GM21717 (cell line): ENCODE measurements at regions not wholly inside any gene's neighbourhood (a gene's known extent, or its start where the extent isn't known, plus 50 kb on each side); places are given as distances from the start of the nearest gene placed in this dataset.

Experiments used
- ATAC-seq: cut with Tn5 transposase; IDR thresholded peaks from one replicate; pipeline ENCODE4 v1.9.1; 2021; ENCODE audit warnings: mild to moderate bottlenecking, moderate library complexity; ENCODE audit not compliant: unreplicated experiment

DNA sequence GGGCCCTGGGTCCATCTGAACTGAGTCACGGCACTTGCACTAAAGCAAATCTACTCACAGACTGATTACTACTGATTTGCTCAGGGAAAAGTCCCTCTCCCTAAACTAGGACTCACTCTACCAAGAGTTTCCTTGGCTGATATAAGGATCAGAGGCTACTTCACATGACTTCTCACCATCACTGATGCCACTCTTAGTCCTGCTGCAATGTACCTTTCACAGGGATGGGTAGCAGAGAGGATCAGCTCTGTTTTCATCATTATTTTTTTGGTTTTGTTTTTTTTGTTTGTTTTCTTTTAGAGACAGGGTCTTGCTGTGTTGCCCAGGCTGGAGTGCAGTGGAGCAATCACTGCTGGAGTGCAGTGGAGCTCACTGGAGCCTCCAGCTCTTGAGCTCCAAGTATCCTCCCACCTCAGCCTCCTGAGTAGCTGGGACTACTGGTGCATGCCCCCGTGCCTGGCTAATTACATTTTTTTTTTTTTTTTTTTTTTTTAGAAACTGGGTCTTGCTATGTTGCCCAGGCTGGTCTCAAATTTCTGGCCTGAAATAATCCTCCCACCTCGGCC is 200.6 kb downstream of the JCAD start:
- no peak for ATAC-seq

DNA sequence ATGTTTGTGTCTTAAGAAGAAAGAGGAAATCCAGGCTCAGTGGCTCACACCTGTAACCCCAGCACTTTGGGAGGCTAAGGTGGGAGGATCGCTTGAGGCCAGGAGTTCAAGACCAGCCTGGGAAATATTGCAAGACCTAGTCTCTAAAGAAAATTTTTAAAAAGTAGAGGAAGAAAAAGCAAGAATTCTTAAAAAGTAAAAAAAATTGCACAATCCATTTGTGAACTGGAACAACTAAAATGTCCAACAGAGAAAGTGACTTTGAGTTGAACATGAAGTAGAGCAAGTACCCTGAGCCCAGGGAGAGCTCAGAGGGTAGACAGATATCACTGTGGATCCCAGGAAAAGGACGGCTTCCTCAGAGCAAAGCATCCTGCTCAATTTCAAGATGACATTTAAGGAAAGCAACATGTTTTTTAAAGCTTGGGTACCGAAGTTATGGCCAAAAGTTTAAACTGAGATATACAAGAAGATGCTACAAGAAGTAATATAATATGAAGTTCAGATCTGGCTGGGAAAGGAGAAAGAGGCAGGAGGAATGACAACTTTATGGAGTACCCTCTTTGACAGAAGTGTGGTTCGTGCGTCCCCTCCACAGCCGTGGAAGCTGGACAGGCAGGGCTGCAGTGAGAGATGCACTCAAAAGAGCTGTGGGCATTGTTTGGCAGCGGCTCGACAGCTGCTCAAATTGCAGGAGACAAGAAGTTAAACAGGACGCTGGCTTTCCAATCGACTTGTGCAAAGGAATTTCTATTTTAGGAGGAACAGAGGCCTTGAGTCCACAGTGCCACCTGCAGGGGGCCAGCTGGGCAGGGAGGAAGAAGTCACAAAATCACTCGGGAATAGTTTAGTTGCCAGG is 201.3 kb downstream of the JCAD start:
- ATAC-seq: no peak

DNA sequence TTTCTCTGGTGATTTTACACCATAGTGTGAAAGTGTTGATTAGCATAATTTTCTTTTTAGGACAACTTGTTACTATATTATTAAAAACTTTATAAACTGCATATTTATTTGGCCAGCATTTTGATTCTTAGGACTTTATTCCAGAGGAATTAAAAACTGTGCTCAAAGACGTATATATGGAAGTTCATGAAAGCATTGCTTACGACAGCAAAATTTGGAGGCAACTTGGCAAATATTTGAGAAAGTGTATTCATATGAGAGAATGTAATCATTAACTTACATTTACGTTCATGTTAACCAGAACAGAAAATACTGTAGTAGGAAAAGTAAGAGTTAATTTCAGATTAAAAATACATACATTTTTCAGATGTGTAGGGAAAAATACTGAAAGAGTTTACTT is 203.1 kb downstream of the JCAD start:
- ATAC-seq: no peak

DNA sequence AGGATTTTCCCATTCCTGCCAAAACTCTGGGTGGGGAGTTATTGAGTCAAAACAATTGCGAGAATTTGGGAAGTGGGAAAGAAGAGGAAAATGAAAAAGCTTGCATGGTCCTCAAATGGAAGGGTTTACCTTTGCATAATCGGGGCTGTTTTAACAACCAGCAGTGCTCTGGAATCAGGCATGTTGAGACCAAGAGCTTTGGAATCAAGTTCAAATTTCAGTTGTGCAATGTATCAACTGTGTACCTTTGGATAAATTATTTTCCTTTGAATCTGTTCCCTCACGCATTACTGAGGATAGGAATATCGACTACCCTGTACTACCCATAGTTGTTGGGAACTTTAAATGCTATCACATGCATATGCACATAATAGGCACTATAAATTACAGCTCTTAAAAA is 205.5 kb downstream of the JCAD start:
- no peak for ATAC-seq

DNA sequence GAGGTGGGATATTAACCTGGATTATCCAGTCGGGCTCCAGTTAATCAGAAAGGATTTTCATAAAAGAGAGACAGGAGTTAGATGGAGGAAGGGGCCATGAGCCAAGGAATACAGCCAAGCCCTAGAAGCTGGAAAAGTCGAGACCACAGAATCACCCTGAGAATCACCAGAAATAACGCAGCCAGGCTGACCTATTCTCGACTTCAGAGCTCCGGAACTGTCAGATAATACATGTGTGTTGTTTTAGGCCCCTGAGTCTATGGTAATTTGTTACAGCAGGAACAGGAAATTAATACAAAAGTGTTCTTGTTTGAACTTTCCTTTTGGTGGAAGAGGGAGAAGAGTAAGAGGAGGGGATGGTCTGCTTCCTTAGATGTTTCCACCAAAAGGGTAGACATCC is 208.1 kb downstream of the JCAD start:
- no peak for ATAC-seq

DNA sequence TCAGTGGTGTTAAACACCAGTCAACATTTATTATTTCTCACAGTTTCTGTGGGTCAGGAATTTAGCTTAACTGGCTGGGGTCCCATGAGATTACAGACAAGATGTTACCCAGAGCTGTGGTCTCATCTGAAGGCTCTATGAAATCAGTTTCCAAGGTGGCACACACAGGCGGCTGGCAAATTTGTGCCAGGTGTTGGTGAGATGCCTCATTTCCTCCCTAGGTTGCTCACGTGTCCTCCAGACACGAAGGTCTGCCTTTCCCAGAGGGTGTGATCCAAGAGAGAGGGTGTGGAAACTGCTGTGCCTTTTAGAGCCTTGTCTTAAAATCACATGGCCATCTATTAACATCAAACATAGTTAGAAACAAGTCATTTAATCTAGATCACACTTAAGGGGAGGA is 209.0 kb downstream of the JCAD start:
- no peak for ATAC-seq

DNA sequence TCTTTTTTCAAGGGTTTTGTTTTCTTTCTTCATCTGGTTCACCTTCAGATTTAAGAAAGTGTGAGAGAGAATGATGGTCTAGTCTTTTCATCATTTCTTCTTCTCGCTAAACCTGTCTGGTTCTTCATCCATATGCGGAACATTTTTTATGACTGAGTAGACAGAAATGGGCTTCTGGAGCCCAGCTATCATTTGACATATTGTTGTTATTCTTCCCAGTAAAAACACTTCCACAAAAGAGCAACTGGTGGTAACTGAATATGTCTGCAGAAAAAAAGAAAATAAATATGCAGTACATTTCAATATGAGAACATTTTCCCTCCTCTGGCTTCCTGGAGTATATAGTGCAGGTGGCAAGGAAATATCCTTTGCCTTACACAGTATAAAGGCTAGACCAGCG is 209.5 kb downstream of the JCAD start:
- no peak for ATAC-seq

DNA sequence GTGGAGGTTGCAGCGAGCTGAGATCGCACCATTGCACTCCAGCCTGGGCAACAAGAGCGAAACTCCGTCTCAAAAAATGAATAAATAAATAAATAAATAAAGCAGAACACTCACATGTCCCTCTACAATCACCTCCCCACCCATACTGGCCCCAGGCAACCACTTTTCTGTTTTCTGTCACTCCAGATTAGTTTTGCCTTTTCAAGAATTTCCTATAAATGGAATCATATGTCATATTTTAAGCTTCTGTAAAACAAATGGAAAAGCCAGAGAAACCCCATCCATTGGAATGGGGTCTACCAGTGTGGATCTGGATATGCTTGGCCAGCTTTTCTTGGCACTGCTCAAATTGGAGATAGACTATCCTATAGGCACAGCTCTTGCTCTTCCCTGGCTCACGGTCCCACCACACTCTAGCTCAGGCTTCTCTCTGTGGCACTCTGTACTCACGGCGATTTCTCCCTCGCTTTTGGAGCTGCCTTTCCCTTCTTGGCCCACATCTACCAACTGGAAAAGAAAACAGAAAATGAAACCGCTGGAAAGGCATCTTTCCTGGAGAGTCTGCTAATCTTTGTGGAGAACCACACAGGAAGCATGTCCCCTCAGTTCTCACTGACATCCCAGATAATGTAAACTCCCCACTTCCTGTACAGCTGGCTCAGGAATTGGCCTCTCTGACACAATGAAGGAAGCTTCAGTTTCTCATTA is 210.1 kb downstream of the JCAD start:
- ATAC-seq: no peak

DNA sequence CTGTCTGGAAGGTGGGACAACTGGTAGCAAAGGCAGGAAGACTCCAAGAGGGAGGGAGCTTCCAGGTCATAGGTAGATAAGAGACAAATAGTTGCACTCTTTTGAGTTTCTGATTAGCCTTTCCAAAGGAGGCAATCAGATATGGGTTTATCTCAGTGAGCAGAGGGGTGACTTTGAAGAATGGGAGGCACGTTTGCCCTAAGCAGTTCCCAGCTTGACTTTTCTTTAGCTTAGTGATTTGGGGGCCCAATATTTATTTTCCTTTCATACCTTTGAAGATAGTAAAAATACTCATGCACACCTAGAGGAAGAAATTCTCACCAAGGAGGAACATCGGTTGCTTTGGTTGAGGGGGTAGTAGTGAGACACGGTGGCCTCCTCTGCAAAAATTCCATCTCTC is 212.1 kb upstream of the SVIL start:
- no peak for ATAC-seq

DNA sequence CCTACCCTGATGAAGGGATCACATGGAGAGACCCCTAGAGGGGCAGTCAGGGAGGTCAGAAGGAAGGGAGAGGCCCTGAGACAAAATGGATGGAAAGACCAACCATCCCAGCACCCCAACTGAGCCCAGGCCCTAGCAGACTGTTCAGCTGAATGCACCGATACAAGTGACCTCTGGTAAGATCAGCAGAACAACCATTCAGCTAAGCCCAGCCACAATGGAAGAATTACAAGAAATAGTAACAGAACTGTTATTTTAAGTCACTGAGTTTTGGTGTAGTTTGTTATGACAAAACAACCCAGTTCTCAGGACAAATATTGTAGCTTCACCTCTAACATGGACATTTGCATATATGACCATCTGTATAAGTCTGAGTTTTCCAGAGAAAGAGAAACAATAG is 210.4 kb upstream of the SVIL start:
- no peak for ATAC-seq

DNA sequence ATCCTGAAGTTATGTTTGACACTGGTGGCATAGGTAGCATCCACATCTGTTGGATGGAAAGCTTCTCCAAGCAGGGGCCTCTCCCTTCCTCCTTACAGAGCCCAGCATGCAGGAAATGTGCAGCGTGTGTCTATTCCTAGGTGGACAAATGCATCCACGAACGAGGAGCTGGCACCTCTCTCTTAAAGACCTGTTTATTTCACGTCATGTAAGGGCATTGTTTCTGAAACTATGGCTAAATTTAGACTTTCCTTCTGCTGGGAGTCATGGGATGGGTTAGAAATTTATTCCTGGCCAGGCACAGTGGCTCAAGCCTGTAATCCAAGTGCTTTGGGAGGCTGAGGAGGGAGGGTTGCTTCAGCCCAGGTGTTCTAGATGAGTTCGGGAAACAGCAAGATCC is 208.4 kb upstream of the SVIL start:
- no peak for ATAC-seq

DNA sequence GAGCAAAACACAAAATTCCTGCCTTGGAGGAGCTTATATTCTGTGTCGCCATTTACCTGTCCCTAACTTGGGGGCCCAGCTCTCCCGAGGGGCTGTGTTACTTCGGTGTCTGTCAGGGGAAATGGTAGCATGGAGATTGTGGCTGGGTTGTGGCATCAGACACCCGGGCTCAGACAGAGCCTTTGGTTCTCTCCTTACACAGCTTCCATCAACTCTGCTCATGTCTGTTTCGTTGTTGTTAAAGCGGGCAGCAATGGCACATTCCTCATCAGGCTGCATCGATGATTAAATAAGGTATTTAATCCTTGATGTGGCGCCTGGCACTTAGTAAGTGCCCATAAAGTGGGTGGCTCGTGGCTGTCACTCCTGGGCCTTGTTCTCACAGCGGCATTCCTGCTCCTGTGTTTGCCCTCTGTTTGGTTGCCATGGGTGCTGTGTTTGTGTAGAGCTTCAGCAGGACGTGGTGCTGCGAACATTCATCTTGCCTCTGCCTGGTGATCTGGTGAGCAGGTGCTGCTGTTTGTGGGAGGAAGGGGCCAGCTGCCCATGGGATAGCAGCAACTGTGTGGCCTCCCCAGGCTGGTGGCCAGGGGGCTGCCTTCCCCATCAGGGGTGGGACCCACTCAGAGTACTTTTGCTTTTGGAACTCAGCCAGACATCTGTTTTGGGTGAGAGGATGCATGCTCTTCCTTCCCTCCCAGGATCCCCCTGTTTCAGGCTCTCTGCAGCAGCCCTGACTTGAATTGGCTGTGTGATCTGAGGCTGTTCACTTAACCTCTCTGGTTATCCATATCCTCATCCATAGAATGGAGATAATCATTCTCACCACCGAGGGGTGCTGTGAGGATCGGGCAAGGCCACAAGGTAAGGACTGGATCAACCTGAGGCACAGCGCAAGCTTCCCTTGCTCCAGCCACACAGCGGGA is 207.2 kb upstream of the SVIL start:
- no peak for ATAC-seq

DNA sequence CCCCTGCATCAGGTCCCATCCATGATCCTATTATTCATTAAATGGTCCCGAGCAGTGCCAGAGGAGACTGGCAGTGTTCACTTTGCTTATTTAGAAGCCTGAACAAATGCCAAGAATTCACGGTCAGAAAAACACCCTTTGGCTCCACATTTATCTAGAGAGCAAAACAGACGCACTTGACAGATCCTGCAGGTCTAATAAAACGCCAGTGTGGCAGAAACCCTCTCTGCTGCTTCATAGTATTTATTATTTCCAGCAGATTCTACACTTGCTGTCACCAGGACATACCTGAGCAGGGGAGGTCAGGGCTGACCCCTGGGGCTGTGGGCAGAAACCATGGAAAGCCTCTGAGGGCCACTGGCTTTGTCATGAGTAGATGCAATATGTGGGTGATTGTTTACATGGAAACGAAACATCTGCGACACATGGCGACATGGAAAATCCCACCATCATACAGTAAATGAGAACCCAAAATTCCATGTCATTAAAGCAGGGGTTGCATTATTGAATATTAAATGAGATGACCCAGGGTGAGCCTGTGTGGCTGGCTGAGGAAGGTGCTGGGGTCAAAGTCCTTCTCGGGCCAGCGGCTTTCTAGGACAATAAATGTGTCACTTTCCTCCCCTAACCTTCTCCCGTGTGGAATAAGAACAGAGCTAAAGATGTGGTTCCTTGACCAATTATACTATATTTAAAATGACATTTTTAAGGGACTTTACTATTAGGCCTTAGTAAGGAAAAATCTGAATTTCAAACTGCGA is 205.9 kb upstream of the SVIL start:
- no peak for ATAC-seq

DNA sequence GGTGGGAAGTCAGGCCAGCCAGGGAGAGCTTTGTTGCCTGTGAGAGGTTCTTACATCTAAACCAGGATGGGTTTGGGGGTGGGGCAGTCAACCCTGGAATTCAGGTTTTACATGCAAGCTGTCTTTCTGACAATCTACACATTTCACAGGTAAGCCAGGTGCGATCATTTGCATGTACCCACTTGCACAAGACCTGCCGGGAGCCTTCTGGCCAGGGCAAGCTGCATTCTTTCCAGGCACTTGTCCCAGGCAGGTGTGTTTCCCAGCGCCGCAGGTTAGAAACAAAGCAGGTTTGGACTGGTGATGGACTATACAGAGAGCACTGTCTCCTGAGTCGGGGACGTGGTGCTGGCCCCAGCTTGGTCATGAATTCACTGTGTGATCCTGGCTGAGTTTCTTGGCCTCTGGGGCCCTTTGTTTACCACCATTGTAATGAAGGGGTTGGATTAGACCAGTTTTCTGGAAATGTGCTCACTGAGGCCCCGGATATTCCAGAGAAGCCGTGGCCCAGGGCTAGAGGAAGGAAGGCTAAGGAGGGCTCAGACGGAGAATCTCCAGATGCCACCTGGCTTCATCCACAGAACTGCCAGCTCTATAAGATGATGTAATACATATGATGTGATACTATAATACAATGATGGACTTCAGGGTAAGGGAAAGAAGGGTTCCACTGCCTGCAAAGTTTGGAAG is 205.2 kb upstream of the SVIL start:
- no peak for ATAC-seq

DNA sequence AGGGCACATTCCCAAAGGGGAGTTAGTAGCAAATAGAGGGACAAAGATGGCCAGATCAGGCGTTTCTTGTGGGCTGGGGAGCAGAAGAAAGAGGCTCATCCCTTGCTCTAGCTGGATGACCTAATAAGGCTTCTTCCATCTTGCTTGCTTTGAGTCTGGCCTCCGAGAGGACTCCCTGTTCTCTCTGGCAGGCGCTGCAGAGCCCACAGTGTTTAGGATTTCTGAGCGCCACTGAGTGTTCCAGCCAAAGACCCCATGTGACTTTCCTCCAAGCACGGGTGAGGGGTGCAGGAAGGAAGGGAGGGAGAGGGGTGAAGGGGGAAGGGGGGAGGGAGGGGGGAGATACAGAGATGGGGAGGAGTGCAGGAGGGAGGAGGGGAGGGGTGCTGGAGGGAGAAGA is 203.8 kb upstream of the SVIL start:
- no peak for ATAC-seq

DNA sequence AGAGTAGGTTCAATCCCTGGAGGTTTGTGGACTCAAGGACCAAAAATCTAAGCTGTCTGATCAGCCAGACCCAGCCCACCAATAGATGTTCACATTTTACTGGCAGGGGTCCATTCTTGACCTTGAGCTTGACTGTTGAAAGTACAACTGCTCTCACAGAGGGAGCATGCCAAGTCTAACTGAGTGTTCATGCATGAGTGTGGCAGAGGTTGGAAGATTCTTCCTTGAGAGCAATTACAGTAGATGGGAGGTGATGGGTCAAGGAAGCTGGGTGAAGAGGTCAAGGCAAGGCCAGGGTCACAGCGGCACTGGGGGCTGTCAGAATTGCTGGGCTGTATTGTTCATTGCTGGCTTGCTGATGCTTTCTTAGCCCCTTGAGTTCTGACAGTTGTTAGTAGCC is 202.8 kb upstream of the SVIL start:
- no peak for ATAC-seq

DNA sequence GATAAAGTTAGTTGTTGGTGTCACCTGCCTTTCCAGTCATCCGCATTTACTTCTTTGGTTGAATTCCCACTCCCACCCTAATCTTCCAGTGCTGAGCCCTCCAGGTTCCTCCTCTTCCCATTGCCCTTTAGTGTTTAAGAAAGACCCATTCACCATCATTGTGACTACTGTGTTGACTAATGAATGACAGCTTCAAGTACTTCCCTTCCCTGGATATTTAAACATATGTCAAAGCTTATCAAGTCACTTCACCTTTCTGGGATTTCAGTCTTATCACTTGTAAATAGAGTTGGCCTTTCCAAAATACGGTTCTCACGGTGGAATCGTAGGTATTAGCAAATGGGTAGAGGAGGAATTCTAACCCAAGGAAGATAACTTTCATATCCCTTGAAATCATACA is 201.6 kb upstream of the SVIL start:
- no peak for ATAC-seq

DNA sequence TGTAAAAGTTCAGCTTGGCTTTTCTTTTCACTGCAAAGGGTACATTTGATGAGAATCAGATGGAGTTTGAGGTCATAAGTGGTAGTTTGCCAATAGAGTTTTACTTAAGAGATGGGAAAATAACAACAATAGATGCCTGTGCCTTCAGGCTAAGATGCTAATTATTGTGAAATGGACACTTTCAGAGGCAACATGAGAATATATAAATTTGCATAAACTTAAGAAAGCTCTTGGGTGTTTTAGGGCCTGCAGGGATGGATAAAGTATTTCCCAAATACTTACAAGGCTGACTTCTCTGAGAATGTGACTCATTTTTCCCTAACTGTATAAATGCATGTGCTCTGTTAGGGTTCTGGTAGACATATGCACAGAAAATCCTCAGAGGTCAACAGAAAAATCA is 200.3 kb upstream of the SVIL start:
- no peak for ATAC-seq

DNA sequence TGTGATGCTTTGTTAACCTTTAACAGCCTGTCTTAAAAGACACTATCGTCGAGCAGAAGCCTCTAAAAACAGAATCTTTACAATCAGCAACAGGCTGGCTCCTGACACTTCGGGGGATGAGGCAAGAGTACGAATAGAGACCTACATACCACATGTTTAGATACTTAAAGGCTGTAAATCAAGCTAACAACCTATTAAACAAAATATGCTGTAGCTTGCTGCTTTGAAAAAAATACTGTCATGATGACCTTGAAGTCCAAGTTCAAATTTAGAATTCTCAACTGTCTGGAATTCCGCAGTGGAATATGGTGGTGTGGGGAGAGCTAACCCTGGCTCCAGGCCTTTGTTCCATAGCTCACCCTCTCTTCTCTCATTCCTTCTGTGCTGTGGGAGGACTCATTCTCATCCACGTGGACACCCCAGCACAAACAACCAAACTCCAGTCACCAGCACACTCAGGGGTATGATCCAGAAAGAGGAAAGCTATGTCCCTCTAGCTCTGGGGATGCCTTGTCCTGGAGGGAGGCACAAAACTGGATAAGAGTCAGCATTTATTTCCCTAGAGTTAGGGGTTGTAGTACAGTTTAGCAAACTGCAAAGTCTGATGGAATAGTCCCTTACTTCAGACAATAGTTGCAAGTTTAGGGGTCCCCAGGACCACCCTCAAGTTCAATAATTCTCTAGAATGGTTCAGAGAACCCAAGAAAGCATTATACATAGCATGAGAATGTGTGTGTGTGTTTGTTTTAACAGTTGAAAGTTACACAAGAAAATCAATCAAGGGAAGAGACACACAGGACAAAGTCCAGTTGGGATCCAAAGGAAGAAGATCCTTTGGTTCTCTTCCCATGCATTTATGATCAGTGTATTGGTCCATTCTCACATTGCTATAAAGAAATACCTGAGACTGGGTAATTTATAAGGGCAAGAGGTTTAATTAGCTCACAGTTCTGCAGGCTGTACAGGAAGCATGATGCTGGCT is 196.1 kb upstream of the SVIL start:
- ATAC-seq: no peak
